ENCODE measurements at regions not wholly inside any gene's neighbourhood (a gene's known extent, or its start where the extent isn't known, plus 50 kb on each side); places are given as distances from the start of the nearest gene placed in this dataset.

GRCh38 chr18:32553640-32554365 is 83.1 kb upstream of the GAREM1 start:
- no peak for TF ChIP-seq CTCF (IDR thresholded peaks at IDR 0.05; ENCODE audit: partially characterized antibody, unreplicated experiment)
- Mint-ChIP-seq H3K4me1 (ENCODE audit: low read depth, unreplicated experiment) (peaks cover 5% of the 10 kb centered on the region), H3K27me3 (ENCODE audit: unreplicated experiment) (peaks cover 3% of the 10 kb centered on the region), H3K4me3 (ENCODE audit: unreplicated experiment) (no peak overlapping the region), H3K9me3 (ENCODE audit: unreplicated experiment) (peaks cover 1% of the 10 kb centered on the region), H3K27ac (ENCODE audit: unreplicated experiment) (no peak overlapping the region), H3K36me3 (ENCODE audit: unreplicated experiment) (no peaks in the 10 kb centered on the region)
- no peak for DNase-seq

- H3K4me3 Mint-ChIP-seq (ENCODE audit: unreplicated experiment), result no peak overlapping the region
- H3K36me3 Mint-ChIP-seq (ENCODE audit: unreplicated experiment), result no peaks in the 10 kb centered on the region
- no peak for DNase-seq
- H3K27ac Mint-ChIP-seq (ENCODE audit: unreplicated experiment), result no peak overlapping the region
- H3K9me3 Mint-ChIP-seq (ENCODE audit: unreplicated experiment), result peaks cover 1% of the 10 kb centered on the region
- no peak for TF ChIP-seq CTCF (IDR thresholded peaks at IDR 0.05; ENCODE audit: partially characterized antibody, unreplicated experiment)
- H3K27me3 Mint-ChIP-seq (ENCODE audit: unreplicated experiment), result peaks cover 5% of the 10 kb centered on the region
- H3K4me1 Mint-ChIP-seq (ENCODE audit: low read depth, unreplicated experiment), result peaks cover 10% of the 10 kb centered on the region
These were observed 82.5 kb upstream of the GAREM1 start for GRCh38 chr18:32553174-32553573.

GRCh38 chr18:32552421-32553030 is 81.8 kb upstream of the GAREM1 start:
- peak; percentile 83 for TF ChIP-seq CTCF (IDR thresholded peaks at IDR 0.05; ENCODE audit: partially characterized antibody, unreplicated experiment)
- no peaks in the 10 kb centered on the region for H3K36me3 Mint-ChIP-seq (ENCODE audit: unreplicated experiment)
- H3K4me1 Mint-ChIP-seq (ENCODE audit: low read depth, unreplicated experiment), result peaks cover 11% of the 10 kb centered on the region
- peak; percentile 47 for DNase-seq
- peaks cover 6% of the 10 kb centered on the region for H3K27me3 Mint-ChIP-seq (ENCODE audit: unreplicated experiment)
- H3K27ac Mint-ChIP-seq (ENCODE audit: unreplicated experiment), result no peak overlapping the region
- peaks cover 1% of the 10 kb centered on the region for H3K9me3 Mint-ChIP-seq (ENCODE audit: unreplicated experiment)
- no peak overlapping the region for H3K4me3 Mint-ChIP-seq (ENCODE audit: unreplicated experiment)

- peaks cover 4% of the 10 kb centered on the region for H3K36me3 Mint-ChIP-seq (ENCODE audit: unreplicated experiment)
- peak; percentile 41 for DNase-seq
- H3K9me3 Mint-ChIP-seq (ENCODE audit: unreplicated experiment), result peaks cover 1% of the 10 kb centered on the region
- peaks cover 12% of the 10 kb centered on the region for H3K4me1 Mint-ChIP-seq (ENCODE audit: low read depth, unreplicated experiment)
- peak overlapping the region; percentile 63 for H3K27ac Mint-ChIP-seq (ENCODE audit: unreplicated experiment)
- no peak overlapping the region for H3K4me3 Mint-ChIP-seq (ENCODE audit: unreplicated experiment)
- H3K27me3 Mint-ChIP-seq (ENCODE audit: unreplicated experiment), result peaks cover 6% of the 10 kb centered on the region
- TF ChIP-seq CTCF (IDR thresholded peaks at IDR 0.05; ENCODE audit: partially characterized antibody, unreplicated experiment), result peak; percentile 48
These were observed 80.3 kb upstream of the GAREM1 start for GRCh38 chr18:32550963-32551362.
